LNCAP (cell line): ENCODE measurements at regions not wholly inside any gene's neighbourhood (a gene's known extent, or its start where the extent isn't known, plus 50 kb on each side); places are given as distances from the start of the nearest gene placed in this dataset.

ENCODE experiments used
- CTCF ChIP-seq: fragments of 450-650 bp; IDR thresholded peaks from 2 replicates; pipeline ENCODE4 v1.5.1; 2017; ENCODE audit warnings: mild to moderate bottlenecking

GRCh38 chr4:138076561-138076960 lies 165.6 kb downstream of the SLC7A11 start:
- no peak for TF ChIP-seq CTCF

- no peak for TF ChIP-seq CTCF
Observed at GRCh38 chr4:138070816-138071215, 171.3 kb downstream of the SLC7A11 start.

GRCh38 chr4:138063581-138063980 lies 178.6 kb downstream of the SLC7A11 start:
- no peak for TF ChIP-seq CTCF

GRCh38 chr4:138062929-138063328 lies 179.2 kb downstream of the SLC7A11 start:
- no peak for TF ChIP-seq CTCF

- no peak for TF ChIP-seq CTCF
Observed at GRCh38 chr4:138056541-138056940, 185.6 kb downstream of the SLC7A11 start.

- TF ChIP-seq CTCF: no peak
Observed at GRCh38 chr4:138055890-138056289, 186.3 kb downstream of the SLC7A11 start.

GRCh38 chr4:138053641-138054301 lies 188.4 kb downstream of the SLC7A11 start:
- TF ChIP-seq CTCF: no peak
